ENCODE measurements at regions not wholly inside any gene's neighbourhood (a gene's known extent, or its start where the extent isn't known, plus 50 kb on each side); places are given as distances from the start of the nearest gene placed in this dataset.

DNA sequence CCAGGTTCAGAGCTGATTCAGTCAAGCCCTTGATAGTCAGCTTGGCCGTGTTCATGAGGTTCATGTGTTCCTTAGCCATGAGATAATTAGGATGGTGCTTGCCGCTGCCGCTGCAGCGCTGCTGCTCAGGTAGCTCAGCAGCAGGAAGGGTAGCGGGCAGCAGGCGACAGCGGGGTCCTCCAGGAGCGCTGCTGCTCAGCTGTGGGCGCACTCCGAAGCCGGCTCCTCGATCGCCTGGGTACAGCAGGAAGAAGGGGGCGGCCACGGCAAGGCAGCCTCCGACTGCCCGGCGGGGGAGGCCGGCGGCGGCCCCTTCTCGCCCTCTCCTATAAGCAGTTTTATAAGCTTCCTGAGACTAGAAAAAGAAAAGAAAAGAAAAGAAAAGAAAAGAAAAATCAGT, 1253.6 kb downstream of the EFNA5 start:
- TF ChIP-seq, protein P1, sequence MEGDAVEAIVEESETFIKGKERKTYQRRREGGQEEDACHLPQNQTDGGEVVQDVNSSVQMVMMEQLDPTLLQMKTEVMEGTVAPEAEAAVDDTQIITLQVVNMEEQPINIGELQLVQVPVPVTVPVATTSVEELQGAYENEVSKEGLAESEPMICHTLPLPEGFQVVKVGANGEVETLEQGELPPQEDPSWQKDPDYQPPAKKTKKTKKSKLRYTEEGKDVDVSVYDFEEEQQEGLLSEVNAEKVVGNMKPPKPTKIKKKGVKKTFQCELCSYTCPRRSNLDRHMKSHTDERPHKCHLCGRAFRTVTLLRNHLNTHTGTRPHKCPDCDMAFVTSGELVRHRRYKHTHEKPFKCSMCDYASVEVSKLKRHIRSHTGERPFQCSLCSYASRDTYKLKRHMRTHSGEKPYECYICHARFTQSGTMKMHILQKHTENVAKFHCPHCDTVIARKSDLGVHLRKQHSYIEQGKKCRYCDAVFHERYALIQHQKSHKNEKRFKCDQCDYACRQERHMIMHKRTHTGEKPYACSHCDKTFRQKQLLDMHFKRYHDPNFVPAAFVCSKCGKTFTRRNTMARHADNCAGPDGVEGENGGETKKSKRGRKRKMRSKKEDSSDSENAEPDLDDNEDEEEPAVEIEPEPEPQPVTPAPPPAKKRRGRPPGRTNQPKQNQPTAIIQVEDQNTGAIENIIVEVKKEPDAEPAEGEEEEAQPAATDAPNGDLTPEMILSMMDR (conservative IDR thresholded peaks at IDR 0.05) = no peak
- TF ChIP-seq ZFX (IDR thresholded peaks at IDR 0.05) = no peak
